ENCODE measurements at regions not wholly inside any gene's neighbourhood (a gene's known extent, or its start where the extent isn't known, plus 50 kb on each side); places are given as distances from the start of the nearest gene placed in this dataset.

DNA sequence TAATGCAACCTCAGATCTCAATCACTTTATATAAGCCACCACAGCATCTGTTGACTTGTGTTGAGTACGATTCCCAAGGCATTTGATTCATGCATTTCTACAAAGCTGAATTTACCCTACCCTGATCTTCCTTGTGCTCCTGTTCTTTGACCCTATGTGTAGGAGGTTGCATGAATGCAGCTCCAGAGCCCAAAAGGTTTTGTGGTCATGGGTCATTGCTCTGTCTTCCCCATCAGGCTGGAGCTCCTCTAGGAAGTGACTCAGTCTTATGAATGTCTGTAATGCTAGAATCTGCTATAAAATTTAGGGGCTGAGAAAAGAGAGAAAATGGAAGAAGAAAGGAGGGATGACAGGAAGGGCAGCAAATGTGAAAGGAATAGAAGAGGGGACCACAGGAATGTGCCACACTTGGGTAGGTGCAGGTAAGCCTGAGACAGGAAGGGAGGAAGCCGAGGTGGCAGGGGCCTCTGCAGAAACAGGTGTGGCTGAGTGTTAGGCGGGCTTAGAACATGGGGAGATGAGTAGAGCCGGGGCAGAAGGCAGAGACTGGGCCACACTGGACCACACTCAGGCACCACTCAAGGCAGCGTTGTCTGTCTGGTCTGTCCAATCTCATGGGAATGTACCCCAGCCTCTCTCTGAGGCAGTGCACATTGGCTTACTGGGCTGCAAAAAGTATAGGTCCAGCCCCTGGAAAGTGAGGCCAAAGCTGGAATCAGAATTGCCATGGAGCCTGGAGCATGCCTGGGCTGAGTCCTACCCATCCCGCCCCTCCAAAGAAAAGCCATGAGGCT is 334.1 kb downstream of the BCL11B start:
- TF ChIP-seq EP300 (IDR thresholded peaks at IDR 0.05) (no peak), POLR2A (IDR thresholded peaks at IDR 0.05) (no peak)
- TF ChIP-seq, protein P1, sequence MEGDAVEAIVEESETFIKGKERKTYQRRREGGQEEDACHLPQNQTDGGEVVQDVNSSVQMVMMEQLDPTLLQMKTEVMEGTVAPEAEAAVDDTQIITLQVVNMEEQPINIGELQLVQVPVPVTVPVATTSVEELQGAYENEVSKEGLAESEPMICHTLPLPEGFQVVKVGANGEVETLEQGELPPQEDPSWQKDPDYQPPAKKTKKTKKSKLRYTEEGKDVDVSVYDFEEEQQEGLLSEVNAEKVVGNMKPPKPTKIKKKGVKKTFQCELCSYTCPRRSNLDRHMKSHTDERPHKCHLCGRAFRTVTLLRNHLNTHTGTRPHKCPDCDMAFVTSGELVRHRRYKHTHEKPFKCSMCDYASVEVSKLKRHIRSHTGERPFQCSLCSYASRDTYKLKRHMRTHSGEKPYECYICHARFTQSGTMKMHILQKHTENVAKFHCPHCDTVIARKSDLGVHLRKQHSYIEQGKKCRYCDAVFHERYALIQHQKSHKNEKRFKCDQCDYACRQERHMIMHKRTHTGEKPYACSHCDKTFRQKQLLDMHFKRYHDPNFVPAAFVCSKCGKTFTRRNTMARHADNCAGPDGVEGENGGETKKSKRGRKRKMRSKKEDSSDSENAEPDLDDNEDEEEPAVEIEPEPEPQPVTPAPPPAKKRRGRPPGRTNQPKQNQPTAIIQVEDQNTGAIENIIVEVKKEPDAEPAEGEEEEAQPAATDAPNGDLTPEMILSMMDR (IDR thresholded peaks at IDR 0.05) = no peak
